OCI-LY3 (cell line): ENCODE measurements at regions not wholly inside any gene's neighbourhood (a gene's known extent, or its start where the extent isn't known, plus 50 kb on each side); places are given as distances from the start of the nearest gene placed in this dataset.
"Not testable (repeated sequence)": the region's sequence is repeated elsewhere in the genome, so short reads cannot be mapped to it uniquely, and the experiment has no call there.

ENCODE experiments used
- CTCF ChIP-seq: fragments of 200-600, 300-600 bp; sonication (generic); IDR thresholded peaks from 2 replicates; pipeline ENCODE4 v1.5.1; 2014; ENCODE audit warnings: antibody characterized with exemption, low read length, low read depth
- EZH2phosphoT487 ChIP-seq: fragments of 200-600 bp; shearing (Covaris generic); IDR thresholded peaks from 2 replicates; pipeline ENCODE4 v1.6.1; 2018; ENCODE audit warnings: antibody characterized with exemption, mixed run types, low read depth

DNA sequence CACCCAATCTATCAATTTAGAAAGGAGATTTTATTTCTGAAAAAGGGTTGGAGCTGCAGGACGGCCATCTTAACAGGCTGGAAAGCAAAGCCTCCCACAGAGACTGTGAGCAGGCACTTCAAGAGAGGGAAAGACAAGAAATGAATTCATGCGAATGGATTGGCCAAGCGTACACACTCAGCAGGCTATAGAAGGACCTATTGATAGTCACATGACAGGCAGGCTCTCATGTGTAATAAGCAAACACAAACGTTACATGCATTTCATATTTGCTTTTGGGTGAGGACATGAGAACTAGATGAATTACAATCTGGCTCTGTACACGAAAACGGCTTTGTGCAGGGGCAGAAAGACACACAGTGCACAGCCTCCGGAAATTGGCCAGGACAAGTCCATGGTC, 83.9 kb upstream of the GOLGA6L6 start:
- not testable (repeated sequence) for TF ChIP-seq CTCF, EZH2phosphoT487
